NCI-H2196 treated with DMSO at 0.1 percent for 48 hours (cell line): ENCODE measurements at regions not wholly inside any gene's neighbourhood (a gene's known extent, or its start where the extent isn't known, plus 50 kb on each side); places are given as distances from the start of the nearest gene placed in this dataset.
"Not testable (repeated sequence)": the region's sequence is repeated elsewhere in the genome, so short reads cannot be mapped to it uniquely, and the experiment has no call there.

Experiments used
- DNase-seq: peaks from one replicate; lab custom pipeline; 2025; ENCODE audit not compliant: unreplicated experiment; lab: John Stamatoyannopoulos, UW

GRCh38 chr13:37306778-37307544 is 201.5 kb upstream of the CSNK1A1L start:
- DNase-seq, result no peak

- DNase-seq, result no peak
Observed at GRCh38 chr13:37303606-37304005, 198.1 kb upstream of the CSNK1A1L start.

- DNase-seq, result no peak
Observed at GRCh38 chr13:37302686-37303085, 197.2 kb upstream of the CSNK1A1L start.

- no peak for DNase-seq
Observed at GRCh38 chr13:37295573-37295972, 190.1 kb upstream of the CSNK1A1L start.

- DNase-seq, result no peak
Observed at GRCh38 chr13:37295071-37295470, 189.6 kb upstream of the CSNK1A1L start.

- no peak for DNase-seq
Observed at GRCh38 chr13:37294472-37294871, 189.0 kb upstream of the CSNK1A1L start.

GRCh38 chr13:37293295-37293694 is 187.8 kb upstream of the CSNK1A1L start:
- DNase-seq, result no peak

GRCh38 chr13:37290716-37291505 is 185.4 kb upstream of the CSNK1A1L start:
- no peak for DNase-seq

GRCh38 chr13:37289212-37289935 is 183.9 kb upstream of the CSNK1A1L start:
- no peak for DNase-seq

GRCh38 chr13:37288057-37288720 is 182.7 kb upstream of the CSNK1A1L start:
- no peak for DNase-seq

- not testable (repeated sequence) for DNase-seq
Observed at GRCh38 chr13:37280231-37280630, 174.8 kb upstream of the CSNK1A1L start.

GRCh38 chr13:37277435-37278144 is 172.1 kb upstream of the CSNK1A1L start:
- no peak for DNase-seq

- DNase-seq, result no peak
Observed at GRCh38 chr13:37277007-37277406, 171.5 kb upstream of the CSNK1A1L start.

- DNase-seq, result no peak
Observed at GRCh38 chr13:37274569-37275497, 169.4 kb upstream of the CSNK1A1L start.

- no peak for DNase-seq
Observed at GRCh38 chr13:37273836-37274235, 168.4 kb upstream of the CSNK1A1L start.

GRCh38 chr13:37270226-37271001 is 164.9 kb upstream of the CSNK1A1L start:
- no peak for DNase-seq

- no peak for DNase-seq
Observed at GRCh38 chr13:37263871-37264270, 158.4 kb upstream of the CSNK1A1L start.

- no peak for DNase-seq
Observed at GRCh38 chr13:37257706-37258105, 152.2 kb upstream of the CSNK1A1L start.

- no peak for DNase-seq
Observed at GRCh38 chr13:37257051-37257450, 151.6 kb upstream of the CSNK1A1L start.
